K562 (cell line): ENCODE measurements at regions not wholly inside any gene's neighbourhood (a gene's known extent, or its start where the extent isn't known, plus 50 kb on each side); places are given as distances from the start of the nearest gene placed in this dataset.

Experiments
- ATAC-seq: fragments of 200-7000 bp; cut with Tn5 transposase; 3 replicates; pipeline ENCODE4 v1.9.1; 2020; ENCODE audit warnings: moderate library complexity
- BruUV-seq: library from RNA; stranded (reverse); fragments of 400-500 nt; replicated peaks from 2 replicates; lab custom pipeline; 2021; lab: Mats Ljungman, UMichigan
- CTCF ChIA-PET: fragments of 300-600 bp; formaldehyde crosslinking; extraction: SDS; loops from one replicate; lab custom pipeline; 2021; ENCODE audit warnings: low intra/inter-chr PET ratio; lab: Yijun Ruan, JAX
- POLR2A ChIA-PET: fragments of 300-600, 350-650 bp; sonication (Branson Sonifier 250); formaldehyde crosslinking; extraction: SDS; loops from one replicate; lab custom pipeline; 2021; ENCODE audit warnings: antibody characterized with exemption, inconsistent platforms; lab: Yijun Ruan, JAX
- DNase-seq, 4 experiments: peaks; one replicate each; pipeline versions ENCODE4 v3.0.0 to v3.0.0-alpha.2; 2011 to 2018; ENCODE audit warnings: low spot score in 3 of 4, mixed read lengths in 3 of 4; ENCODE audit errors: extremely low read depth in 1 of 4
- FAIRE-seq: peaks from 2 replicates; lab custom pipeline; 2011; peaks lifted over from hg19 to GRCh38; lab: Jason Lieb, UNC
- H2AFZ ChIP-seq: 2 replicates; pipeline ENCODE4 v1.6.0; 2011; ENCODE audit warnings: low read depth, low read length, control low read depth, inconsistent platforms
- H3K27ac ChIP-seq: fragments of 200-600 bp; 3 replicates; pipeline ENCODE4 v1.8.0; 2011; ENCODE audit warnings: low read depth, mild to moderate bottlenecking, control low read depth, inconsistent platforms, low read length, moderate library complexity, mixed read lengths; ENCODE audit errors: extremely low read depth
- H3K27me3 ChIP-seq, 2 experiments: fragments of 300-600 bp in 1 of 2; 2 replicates in 1 of 2; 3 replicates in 1 of 2; pipeline versions ENCODE4 v1.6.0 to v1.8.0; 2011; ENCODE audit warnings: inconsistent platforms in 2 of 2, low read length in 2 of 2, mild to moderate bottlenecking in 1 of 2, mixed read lengths in 1 of 2, moderate library complexity in 1 of 2; ENCODE audit not compliant: control insufficient read depth in 2 of 2, insufficient read depth in 2 of 2
- H3K36me3 ChIP-seq: fragments of 300-600 bp; 3 replicates; pipeline ENCODE4 v1.8.0; 2011; ENCODE audit warnings: mild to moderate bottlenecking, low read length, inconsistent platforms; ENCODE audit not compliant: control insufficient read depth, insufficient read depth
- H3K4me1 ChIP-seq, 2 experiments: fragments of 200-600 bp in 1 of 2; replicated peaks in 1 of 2; 2 replicates in 1 of 2; 3 replicates in 1 of 2; pipeline versions ENCODE4 v1.5.1 to v1.8.0; 2011; ENCODE audit warnings: inconsistent platforms in 2 of 2, low read length in 2 of 2, mild to moderate bottlenecking in 1 of 2, mixed read lengths in 1 of 2, moderate library complexity in 1 of 2; ENCODE audit not compliant: control insufficient read depth in 2 of 2, insufficient read depth in 2 of 2
- H3K4me2 ChIP-seq: 2 replicates; pipeline ENCODE4 v1.6.1; 2011; ENCODE audit warnings: low read length, control low read depth, inconsistent platforms, mixed read lengths; ENCODE audit not compliant: insufficient read depth
- H3K4me3 ChIP-seq: fragments of 200-600 bp; sonication (generic), shearing (Covaris generic); 2 replicates; pipeline ENCODE4 v1.5.1; 2016; ENCODE audit warnings: control low read depth, inconsistent platforms
- H3K79me2 ChIP-seq: fragments of 200-600 bp; 3 replicates; pipeline ENCODE4 v1.8.0; 2011; ENCODE audit warnings: low read length, inconsistent platforms; ENCODE audit not compliant: control insufficient read depth, insufficient read depth
- H3K9ac ChIP-seq, 2 experiments: 2 replicates each; pipeline versions ENCODE4 v1.6.0 to v1.6.1; 2011; ENCODE audit warnings: low read depth in 2 of 2, low read length in 2 of 2, control low read depth in 1 of 2, inconsistent platforms in 1 of 2, mild to moderate bottlenecking in 1 of 2, mixed read lengths in 1 of 2; ENCODE audit not compliant: insufficient read depth in 1 of 2
- H3K9me1 ChIP-seq: one replicate; pipeline ENCODE4 v1.6.0; 2011; ENCODE audit warnings: inconsistent platforms, mild to moderate bottlenecking, low read length, moderate library complexity; ENCODE audit not compliant: control insufficient read depth, insufficient read depth
- H3K9me3 ChIP-seq: replicated peaks from 2 replicates; pipeline ENCODE4 v1.5.1; 2011; ENCODE audit warnings: low read depth, low read length, inconsistent platforms; ENCODE audit not compliant: control insufficient read depth, insufficient read depth
- H4K20me1 ChIP-seq: replicated peaks from 2 replicates; pipeline ENCODE4 v1.6.1; 2011; ENCODE audit warnings: low read length, inconsistent platforms, mixed read lengths; ENCODE audit not compliant: control insufficient read depth, insufficient read depth
- COPS2 ChIP-seq: fragments of 450-650 bp; conservative IDR thresholded peaks from 2 replicates; pipeline ENCODE4 v1.6.1; 2016; ENCODE audit warnings: mild to moderate bottlenecking, moderate library complexity
- ETV5 ChIP-seq: sonication (generic); formaldehyde crosslinking; IDR thresholded peaks from 2 replicates; pipeline ENCODE4 v1.4.0; 2020; ENCODE audit warnings: low read depth, mild to moderate bottlenecking, missing genetic modification reagents
- FOS ChIP-seq: IDR thresholded peaks from 3 replicates; pipeline ENCODE4 v1.6.1; 2011; ENCODE audit not compliant: insufficient read length; ENCODE audit errors: extremely low read depth
- NCOR1 ChIP-seq: fragments of 450-650 bp; IDR thresholded peaks from 2 replicates; pipeline ENCODE4 v1.6.1; 2016; ENCODE audit warnings: mild to moderate bottlenecking, moderate library complexity
- PRMT5 ChIP-seq: sonication (generic); formaldehyde crosslinking; IDR thresholded peaks from 2 replicates; pipeline ENCODE4 v1.5.0; 2020; ENCODE audit warnings: missing genetic modification reagents
- SIN3A ChIP-seq, 2 experiments: fragments of 150-350 bp in 1 of 2; IDR thresholded peaks; 2 replicates each; pipeline ENCODE4 v1.6.1; 2011 to 2016; ENCODE audit warnings: borderline replicate concordance in 2 of 2, low read depth in 2 of 2, low read length in 2 of 2, mild to moderate bottlenecking in 2 of 2, moderate library complexity in 2 of 2; ENCODE audit not compliant: control insufficient read depth in 1 of 2
- SMAD1 ChIP-seq: fragments of 150-350 bp; IDR thresholded peaks from 2 replicates; pipeline ENCODE4 v1.6.1; 2014; ENCODE audit warnings: low read length, low read depth; ENCODE audit not compliant: partially characterized antibody
- SPI1 ChIP-seq: IDR thresholded peaks from 2 replicates; pipeline ENCODE4 v1.6.1; 2011; ENCODE audit warnings: low read depth, low read length, control low read depth, borderline replicate concordance
- ZFP1 ChIP-seq: fragments of 450-650 bp; formaldehyde crosslinking; IDR thresholded peaks from 2 replicates; pipeline ENCODE4 v1.4.0; 2020; ENCODE audit warnings: mild to moderate bottlenecking, mixed read lengths
- ZNF121 ChIP-seq: sonication (generic); formaldehyde crosslinking; conservative IDR thresholded peaks from 2 replicates; pipeline ENCODE4 v1.8.0; 2022; ENCODE audit warnings: missing genetic modification reagents
- ZNF124 ChIP-seq: sonication (generic); formaldehyde crosslinking; IDR thresholded peaks from 2 replicates; pipeline ENCODE4 v1.8.1; 2022; ENCODE audit warnings: missing genetic modification reagents
- ZNF3 ChIP-seq: fragments of 250-450 bp; sonication (Bioruptor Pico); IDR thresholded peaks from 2 replicates; pipeline ENCODE4 v1.5.0; 2021; ENCODE audit warnings: mild to moderate bottlenecking, moderate library complexity
- ZNF561 ChIP-seq: fragments of 450-650 bp; formaldehyde crosslinking; conservative IDR thresholded peaks from 2 replicates; pipeline ENCODE4 v1.4.0; 2020; ENCODE audit warnings: mild to moderate bottlenecking, moderate library complexity
- ZNF57 ChIP-seq: fragments of 450-650 bp; formaldehyde crosslinking; IDR thresholded peaks from 2 replicates; pipeline ENCODE4 v1.4.0; 2020; ENCODE audit warnings: mild to moderate bottlenecking, moderate library complexity
- WGBS: fragments of 100-300 bp; shearing (Covaris generic); methylation state at CpG from one replicate; pipeline ENCODE4 v1.1.6; 2016; ENCODE audit warnings: low coverage, mixed read lengths; ENCODE audit not compliant: insufficient coverage; ENCODE audit errors: missing lambda C conversion rate; 5-methylcytosine and 5-hydroxymethylcytosine counted together
- in situ Hi-C: fragments of 300-500 bp; cut with MboI; formaldehyde crosslinking; loops from 4 replicates; pipeline ENCODE4 v1.15.0; 2018; ENCODE audit warnings: inconsistent platforms, mixed read lengths
- intact Hi-C: fragments of 100-400 bp; cut with micrococcal nuclease; formaldehyde crosslinking; loops from 2 replicates; pipeline ENCODE4 v1.14.2; 2022
- TF ChIP-seq, protein P1 (sequence below): fragments of 450-650 bp; IDR thresholded peaks from one replicate; pipeline ENCODE4 v1.6.1; 2018; ENCODE audit warnings: mild to moderate bottlenecking, moderate library complexity; ENCODE audit not compliant: partially characterized antibody
- TF ChIP-seq, protein P2 (sequence below), 2 experiments: fragments of 450-650 bp; IDR thresholded peaks; 2 replicates each; pipeline ENCODE4 v1.6.1; 2018; ENCODE audit warnings: mild to moderate bottlenecking in 2 of 2, low read depth in 1 of 2; ENCODE audit not compliant: partially characterized antibody in 2 of 2
- TF ChIP-seq, protein P3 (sequence below): sonication (generic); formaldehyde crosslinking; IDR thresholded peaks from 2 replicates; pipeline ENCODE4 v1.8.0; 2022; ENCODE audit warnings: missing genetic modification reagents, mild to moderate bottlenecking, borderline replicate concordance

DNA sequence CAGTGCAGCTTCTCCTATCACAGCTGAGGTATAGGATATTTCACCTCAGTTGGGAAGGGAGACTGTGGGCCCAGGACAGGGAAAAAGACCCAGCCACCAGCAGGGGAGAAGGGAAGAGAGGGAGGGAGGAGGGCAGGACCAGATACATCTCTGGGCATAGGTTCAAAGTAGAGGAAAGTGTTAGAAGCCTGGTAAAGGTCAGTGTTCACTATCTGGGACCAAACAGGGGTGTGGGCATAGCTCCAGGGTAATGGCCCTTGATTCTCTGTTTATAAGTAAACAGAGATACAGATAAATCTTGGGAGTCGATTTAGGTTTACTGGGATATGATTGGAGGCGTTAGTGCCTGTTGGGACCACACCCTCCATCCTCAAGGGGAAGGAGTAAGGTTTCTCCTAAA, 266.2 kb downstream of the LRFN2 start:
- FAIRE-seq (no peak), DNase-seq (no peak), ATAC-seq (no peak)
- H3K4me3 ChIP-seq, result no peak overlapping the region
- WGBS, result 0% methylated on average over 2 of the region's 2 CpGs
- intact Hi-C loops, result no loop called here
- TF ChIP-seq SIN3A (IDR thresholded peaks at IDR 0.05; ENCODE audit: borderline replicate concordance in 2 of 2, control insufficient read depth in 1 of 2, low read depth in 2 of 2, low read length in 2 of 2) (no peak), SMAD1 (no peak), SPI1 (no peak), ETV5 (CRISPR knock-in tag) (no peak), ZNF124 (CRISPR knock-in tag) (no peak), ZNF57 (CRISPR knock-in tag) (no peak), ZFP1 (CRISPR knock-in tag) (no peak), ZNF3 (CRISPR knock-in tag) (no peak), COPS2 (no peak), NCOR1 (no peak), FOS (no peak), PRMT5 (CRISPR knock-in tag) (no peak), ZNF561 (CRISPR knock-in tag) (no peak), ZNF121 (no peak)
- TF ChIP-seq, protein P1, sequence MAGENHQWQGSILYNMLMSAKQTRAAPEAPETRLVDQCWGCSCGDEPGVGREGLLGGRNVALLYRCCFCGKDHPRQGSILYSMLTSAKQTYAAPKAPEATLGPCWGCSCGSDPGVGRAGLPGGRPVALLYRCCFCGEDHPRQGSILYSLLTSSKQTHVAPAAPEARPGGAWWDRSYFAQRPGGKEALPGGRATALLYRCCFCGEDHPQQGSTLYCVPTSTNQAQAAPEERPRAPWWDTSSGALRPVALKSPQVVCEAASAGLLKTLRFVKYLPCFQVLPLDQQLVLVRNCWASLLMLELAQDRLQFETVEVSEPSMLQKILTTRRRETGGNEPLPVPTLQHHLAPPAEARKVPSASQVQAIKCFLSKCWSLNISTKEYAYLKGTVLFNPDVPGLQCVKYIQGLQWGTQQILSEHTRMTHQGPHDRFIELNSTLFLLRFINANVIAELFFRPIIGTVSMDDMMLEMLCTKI, result no peak
- TF ChIP-seq, protein P2, sequence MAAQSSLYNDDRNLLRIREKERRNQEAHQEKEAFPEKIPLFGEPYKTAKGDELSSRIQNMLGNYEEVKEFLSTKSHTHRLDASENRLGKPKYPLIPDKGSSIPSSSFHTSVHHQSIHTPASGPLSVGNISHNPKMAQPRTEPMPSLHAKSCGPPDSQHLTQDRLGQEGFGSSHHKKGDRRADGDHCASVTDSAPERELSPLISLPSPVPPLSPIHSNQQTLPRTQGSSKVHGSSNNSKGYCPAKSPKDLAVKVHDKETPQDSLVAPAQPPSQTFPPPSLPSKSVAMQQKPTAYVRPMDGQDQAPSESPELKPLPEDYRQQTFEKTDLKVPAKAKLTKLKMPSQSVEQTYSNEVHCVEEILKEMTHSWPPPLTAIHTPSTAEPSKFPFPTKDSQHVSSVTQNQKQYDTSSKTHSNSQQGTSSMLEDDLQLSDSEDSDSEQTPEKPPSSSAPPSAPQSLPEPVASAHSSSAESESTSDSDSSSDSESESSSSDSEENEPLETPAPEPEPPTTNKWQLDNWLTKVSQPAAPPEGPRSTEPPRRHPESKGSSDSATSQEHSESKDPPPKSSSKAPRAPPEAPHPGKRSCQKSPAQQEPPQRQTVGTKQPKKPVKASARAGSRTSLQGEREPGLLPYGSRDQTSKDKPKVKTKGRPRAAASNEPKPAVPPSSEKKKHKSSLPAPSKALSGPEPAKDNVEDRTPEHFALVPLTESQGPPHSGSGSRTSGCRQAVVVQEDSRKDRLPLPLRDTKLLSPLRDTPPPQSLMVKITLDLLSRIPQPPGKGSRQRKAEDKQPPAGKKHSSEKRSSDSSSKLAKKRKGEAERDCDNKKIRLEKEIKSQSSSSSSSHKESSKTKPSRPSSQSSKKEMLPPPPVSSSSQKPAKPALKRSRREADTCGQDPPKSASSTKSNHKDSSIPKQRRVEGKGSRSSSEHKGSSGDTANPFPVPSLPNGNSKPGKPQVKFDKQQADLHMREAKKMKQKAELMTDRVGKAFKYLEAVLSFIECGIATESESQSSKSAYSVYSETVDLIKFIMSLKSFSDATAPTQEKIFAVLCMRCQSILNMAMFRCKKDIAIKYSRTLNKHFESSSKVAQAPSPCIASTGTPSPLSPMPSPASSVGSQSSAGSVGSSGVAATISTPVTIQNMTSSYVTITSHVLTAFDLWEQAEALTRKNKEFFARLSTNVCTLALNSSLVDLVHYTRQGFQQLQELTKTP (IDR thresholded peaks at IDR 0.05; ENCODE audit: low read depth in 1 of 2, partially characterized antibody in 2 of 2), result no peak
- TF ChIP-seq, protein P3, sequence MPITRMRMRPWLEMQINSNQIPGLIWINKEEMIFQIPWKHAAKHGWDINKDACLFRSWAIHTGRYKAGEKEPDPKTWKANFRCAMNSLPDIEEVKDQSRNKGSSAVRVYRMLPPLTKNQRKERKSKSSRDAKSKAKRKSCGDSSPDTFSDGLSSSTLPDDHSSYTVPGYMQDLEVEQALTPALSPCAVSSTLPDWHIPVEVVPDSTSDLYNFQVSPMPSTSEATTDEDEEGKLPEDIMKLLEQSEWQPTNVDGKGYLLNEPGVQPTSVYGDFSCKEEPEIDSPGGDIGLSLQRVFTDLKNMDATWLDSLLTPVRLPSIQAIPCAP (CRISPR knock-in tag), result no peak
- POLR2A ChIA-PET, result no interaction called here
- no peaks in the 10 kb centered on the region for H3K9me3 ChIP-seq
- no peaks in the 10 kb centered on the region for H3K4me1 ChIP-seq
- H3K27me3 ChIP-seq, result peaks cover 4 to 44% of the 10 kb centered on the region in 2 experiments; a peak in 4 of 5 replicates
- CTCF ChIA-PET, result no interaction called here
- H3K9me1 ChIP-seq, result no peaks in the 10 kb centered on the region
- H3K36me3 ChIP-seq, result no peaks in the 10 kb centered on the region
- no peak overlapping the region for H3K9ac ChIP-seq
- no peaks in the 10 kb centered on the region for H4K20me1 ChIP-seq
- no peak overlapping the region for H2AFZ ChIP-seq
- no peak overlapping the region for H3K4me2 ChIP-seq
- H3K79me2 ChIP-seq, result no peaks in the 10 kb centered on the region
- BruUV-seq, result no TSS peak
- in situ Hi-C loops, result loop anchor here (25.0 kb wide), 1 partner anchor 959 kb away; no protein-coding TSS in a partner anchor
- H3K27ac ChIP-seq, result no peak overlapping the region
